ENCODE measurements at regions not wholly inside any gene's neighbourhood (a gene's known extent, or its start where the extent isn't known, plus 50 kb on each side); places are given as distances from the start of the nearest gene placed in this dataset.

DNA sequence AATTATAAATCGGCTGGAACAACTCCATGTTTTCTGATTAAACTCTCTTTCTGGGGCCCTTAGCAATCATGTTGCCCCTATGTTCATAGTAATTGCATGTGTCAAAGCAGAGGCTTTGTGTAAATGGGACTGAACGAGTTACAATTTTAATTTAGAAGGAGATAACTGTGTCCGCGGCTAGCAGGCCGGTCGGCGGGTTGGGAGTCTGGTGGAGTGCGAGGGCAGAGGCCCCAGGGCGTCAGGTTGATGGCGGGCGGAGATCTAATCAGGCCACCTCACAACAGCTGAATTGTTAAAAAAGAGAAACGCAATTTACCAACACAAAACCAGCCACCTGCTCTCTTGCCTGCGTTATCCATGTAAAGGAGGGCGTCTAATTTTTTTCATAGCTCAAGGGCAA lies 134.9 kb upstream of the LPCAT1 start:
- TF ChIP-seq YY1 (IDR thresholded peaks at IDR 0.05; ENCODE audit: insufficient read depth, insufficient read length) (no peak), ZNF274 (IDR thresholded peaks at IDR 0.05; ENCODE audit: low read depth, low read length) (no peak)
